VCaP (cell line): ENCODE measurements at regions not wholly inside any gene's neighbourhood (a gene's known extent, or its start where the extent isn't known, plus 50 kb on each side); places are given as distances from the start of the nearest gene placed in this dataset.

Experiments used
- H3K27ac ChIP-seq: fragments of 450-650 bp; 2 replicates; pipeline ENCODE4 v1.5.1; 2017
- TF ChIP-seq, protein P1 (sequence below): fragments of 450-650 bp; conservative IDR thresholded peaks from 2 replicates; pipeline ENCODE4 v1.5.1; 2017; ENCODE audit warnings: mild to moderate bottlenecking, moderate library complexity

DNA sequence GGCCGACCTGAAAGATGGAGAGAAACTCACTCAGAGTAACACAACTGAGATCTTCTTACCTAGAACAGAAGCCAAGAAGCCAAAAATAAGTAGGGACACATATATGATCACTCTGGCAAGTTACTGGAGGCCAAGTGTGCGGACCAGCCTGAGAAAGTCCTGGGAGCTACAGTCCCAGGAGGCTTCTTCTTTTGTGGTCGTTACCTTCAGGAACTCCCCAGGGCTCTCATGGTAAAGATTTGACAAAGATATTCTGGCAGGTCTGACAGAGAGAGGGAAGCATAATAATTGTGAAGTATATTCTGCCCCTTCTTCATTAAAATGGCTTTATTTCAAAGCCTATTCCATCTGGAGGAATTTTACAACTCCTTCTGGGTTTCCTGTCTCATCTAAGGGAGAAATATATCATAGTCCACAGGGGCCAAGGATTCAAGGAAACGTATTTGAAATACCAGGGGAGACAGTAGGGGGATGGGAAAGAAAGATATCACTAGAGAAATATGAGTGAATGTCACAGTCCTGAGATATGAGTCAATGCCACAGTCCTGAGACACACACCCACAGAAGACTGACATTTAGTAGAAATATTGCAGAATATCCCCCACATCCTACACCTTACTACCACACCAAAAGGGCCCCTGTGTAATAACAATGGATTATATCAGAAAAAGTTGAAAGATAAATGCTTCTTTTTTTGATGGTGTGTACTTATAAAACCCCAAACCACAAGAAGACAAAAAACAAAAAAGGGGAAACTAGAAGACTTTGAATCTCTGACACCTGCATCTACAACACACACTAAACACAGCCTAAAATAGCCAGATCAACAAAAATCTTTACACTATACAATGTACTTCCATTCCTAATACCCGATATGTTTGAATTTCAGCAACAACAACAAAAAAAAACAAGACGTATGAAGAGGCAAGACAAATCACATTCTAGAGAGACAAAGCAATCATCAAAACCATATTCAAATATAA lies 594.2 kb upstream of the NRG3 start:
- no peak overlapping the region for H3K27ac ChIP-seq
- TF ChIP-seq, protein P1, sequence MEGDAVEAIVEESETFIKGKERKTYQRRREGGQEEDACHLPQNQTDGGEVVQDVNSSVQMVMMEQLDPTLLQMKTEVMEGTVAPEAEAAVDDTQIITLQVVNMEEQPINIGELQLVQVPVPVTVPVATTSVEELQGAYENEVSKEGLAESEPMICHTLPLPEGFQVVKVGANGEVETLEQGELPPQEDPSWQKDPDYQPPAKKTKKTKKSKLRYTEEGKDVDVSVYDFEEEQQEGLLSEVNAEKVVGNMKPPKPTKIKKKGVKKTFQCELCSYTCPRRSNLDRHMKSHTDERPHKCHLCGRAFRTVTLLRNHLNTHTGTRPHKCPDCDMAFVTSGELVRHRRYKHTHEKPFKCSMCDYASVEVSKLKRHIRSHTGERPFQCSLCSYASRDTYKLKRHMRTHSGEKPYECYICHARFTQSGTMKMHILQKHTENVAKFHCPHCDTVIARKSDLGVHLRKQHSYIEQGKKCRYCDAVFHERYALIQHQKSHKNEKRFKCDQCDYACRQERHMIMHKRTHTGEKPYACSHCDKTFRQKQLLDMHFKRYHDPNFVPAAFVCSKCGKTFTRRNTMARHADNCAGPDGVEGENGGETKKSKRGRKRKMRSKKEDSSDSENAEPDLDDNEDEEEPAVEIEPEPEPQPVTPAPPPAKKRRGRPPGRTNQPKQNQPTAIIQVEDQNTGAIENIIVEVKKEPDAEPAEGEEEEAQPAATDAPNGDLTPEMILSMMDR = no peak

DNA sequence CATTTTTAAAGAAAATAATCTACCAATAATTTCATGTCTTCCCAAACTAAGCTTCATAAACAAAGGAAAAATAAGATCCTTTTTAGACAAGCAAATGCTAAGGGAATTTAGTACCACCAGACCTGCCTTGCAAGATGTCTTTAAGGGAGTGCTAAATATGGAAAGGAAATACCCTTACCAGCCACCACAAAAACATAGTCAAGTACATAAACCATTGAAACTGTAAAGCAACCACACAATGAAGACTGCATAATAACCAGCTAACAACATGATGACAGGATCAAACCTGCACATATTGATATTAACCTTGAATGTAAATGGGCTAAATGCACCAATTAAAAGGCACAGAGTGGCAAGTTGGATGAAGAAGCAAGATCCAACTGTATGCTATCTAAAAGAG lies 586.5 kb upstream of the NRG3 start:
- TF ChIP-seq, protein P1 = no peak
- H3K27ac ChIP-seq = no peak overlapping the region

DNA sequence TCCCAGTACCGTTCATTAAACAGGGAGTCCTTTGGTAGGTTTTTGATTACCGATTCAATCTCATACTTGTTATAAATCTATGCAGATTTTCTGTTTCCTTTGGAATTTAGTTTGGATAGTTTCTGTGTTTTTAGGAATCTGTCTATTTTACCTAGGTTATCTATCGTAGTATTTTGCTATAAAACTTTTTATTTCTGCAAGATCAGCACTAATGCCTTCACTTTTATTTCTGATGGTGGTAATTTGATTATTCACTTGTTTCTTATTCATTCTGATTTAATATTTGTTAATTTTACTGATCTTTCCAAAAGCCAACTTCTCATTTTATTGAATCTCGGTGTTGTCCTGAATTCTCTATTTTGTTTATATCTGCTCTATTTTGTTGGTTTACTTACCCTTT lies 577.7 kb upstream of the NRG3 start:
- H3K27ac ChIP-seq = no peak overlapping the region
- TF ChIP-seq, protein P1 = no peak

DNA sequence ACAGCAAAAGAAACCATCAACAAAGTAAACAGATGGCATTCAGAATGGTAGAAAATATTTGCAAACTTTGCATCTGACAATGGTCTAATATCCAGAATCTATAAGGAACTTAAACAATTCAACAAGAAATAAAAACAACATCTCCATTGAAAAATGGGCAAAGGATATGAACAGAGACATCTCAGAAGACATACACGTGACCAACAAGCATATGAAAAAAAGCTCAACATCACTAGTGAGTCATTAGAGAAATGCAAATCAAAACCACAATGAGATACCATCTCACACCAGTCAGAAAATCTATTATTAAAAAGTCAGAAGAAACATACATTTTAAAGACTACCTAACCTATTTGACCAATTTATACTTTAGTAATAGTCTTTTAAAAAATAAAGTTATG lies 571.3 kb upstream of the NRG3 start:
- TF ChIP-seq, protein P1 = no peak
- H3K27ac ChIP-seq = no peak overlapping the region

DNA sequence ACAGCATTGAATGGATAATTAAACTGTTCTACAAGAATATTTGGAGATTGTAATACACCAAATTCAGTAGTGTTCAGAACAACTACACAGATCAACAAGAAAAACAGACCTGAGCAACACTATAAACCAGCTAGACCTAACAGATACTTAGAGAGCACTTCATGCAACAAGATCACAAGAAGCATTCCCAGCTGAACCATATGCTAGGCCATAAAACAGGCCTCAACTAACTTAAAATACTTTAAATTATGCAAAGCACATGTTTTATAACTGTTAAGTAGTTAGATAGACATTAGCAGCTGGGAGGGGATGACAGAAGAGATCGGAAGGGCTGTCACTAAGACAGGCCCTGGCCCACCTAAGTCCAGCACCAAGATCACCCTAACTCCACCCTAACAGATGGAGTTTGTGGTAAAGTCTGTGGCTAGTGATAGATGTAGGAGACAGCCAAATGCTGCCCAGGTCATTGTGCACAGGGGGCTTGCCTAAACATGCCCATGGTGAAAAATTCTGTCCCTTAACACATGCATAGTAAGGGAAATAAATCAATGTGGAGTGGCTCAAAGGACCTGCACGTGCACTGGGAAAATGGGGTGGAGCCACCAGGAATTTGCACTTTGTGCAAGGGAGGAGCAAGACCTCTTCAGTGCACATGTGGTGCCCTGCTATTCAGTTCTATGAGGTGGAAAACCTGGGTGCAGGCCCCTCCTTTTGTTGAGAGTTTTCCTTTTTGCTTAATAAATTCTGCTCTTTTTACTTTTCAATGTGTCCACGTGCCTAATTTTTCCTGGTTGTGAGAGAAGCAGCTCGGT lies 567.8 kb upstream of the NRG3 start:
- H3K27ac ChIP-seq = no peak overlapping the region
- TF ChIP-seq, protein P1 = no peak

DNA sequence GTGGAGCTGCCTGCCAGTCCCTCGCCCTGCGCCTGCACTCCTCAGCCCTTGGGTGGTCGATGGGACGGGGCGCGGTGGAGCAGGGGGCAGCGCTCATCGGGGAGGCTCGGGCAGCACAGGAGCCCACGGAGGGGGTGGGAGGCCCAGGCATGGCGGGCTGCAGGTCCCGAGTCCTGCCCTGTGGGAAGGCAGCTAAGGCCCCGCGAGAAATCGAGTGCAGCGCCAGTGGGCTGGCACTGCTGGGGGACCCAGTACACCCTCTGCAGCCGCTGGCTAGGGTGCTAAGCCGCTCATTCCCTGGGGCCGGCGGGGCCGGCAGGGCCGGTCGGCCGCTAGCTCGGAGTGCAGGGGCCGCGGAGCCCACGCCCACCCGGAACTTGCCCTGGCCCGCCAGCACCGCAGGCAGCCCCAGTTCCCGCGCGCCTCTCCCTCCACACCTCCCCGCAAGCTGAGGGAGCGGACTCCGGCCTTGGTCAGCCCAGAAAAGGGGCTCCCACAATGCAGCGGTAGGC lies 565.9 kb upstream of the NRG3 start:
- TF ChIP-seq, protein P1 = no peak
- H3K27ac ChIP-seq = no peak overlapping the region

DNA sequence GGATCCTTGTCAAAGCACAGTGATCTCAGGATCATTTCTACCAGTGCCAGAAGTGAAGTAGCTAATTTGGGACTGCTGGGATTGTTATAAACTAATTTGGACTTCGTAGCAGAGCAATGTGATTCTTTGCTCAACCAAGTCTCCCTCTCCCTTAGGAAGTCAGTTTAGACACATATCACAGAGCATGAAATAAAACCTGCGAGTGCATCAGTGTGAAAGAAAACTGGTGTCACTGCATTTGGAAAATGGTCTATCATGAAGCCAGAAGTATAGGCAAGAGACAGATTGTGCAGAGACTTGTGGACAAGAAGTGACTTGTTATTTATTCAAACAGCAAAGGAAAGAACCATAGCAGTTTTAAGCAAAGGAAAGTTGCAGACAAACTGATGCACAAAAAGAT lies 560.5 kb upstream of the NRG3 start:
- TF ChIP-seq, protein P1 = no peak
- no peak overlapping the region for H3K27ac ChIP-seq
